Daoy (cell line): ENCODE measurements at regions not wholly inside any gene's neighbourhood (a gene's known extent, or its start where the extent isn't known, plus 50 kb on each side); places are given as distances from the start of the nearest gene placed in this dataset.

Source experiments
- DNase-seq: peaks from one replicate; pipeline ENCODE4 v3.0.0-alpha.2; 2015; ENCODE audit warnings: low read depth

GRCh38 chr5:18099261-18099660 lies 465.0 kb downstream of the TAF11L14 start:
- DNase-seq, result no peak

GRCh38 chr5:18101532-18101931 lies 467.3 kb downstream of the TAF11L14 start:
- no peak for DNase-seq

- DNase-seq, result no peak
These were observed 468.5 kb downstream of the TAF11L14 start for GRCh38 chr5:18102733-18103132.

- no peak for DNase-seq
These were observed 471.2 kb downstream of the TAF11L14 start for GRCh38 chr5:18105449-18105848.

GRCh38 chr5:18111906-18112465 lies 477.7 kb downstream of the TAF11L14 start:
- no peak for DNase-seq

- DNase-seq, result peak; percentile 15
These were observed 479.5 kb downstream of the TAF11L14 start for GRCh38 chr5:18113721-18114120.

- no peak for DNase-seq
These were observed 480.0 kb downstream of the TAF11L14 start for GRCh38 chr5:18114151-18114757.

GRCh38 chr5:18117968-18118367 lies 483.7 kb downstream of the TAF11L14 start:
- no peak for DNase-seq

GRCh38 chr5:18119156-18119785 lies 485.0 kb downstream of the TAF11L14 start:
- no peak for DNase-seq

- DNase-seq, result no peak
These were observed 507.0 kb downstream of the TAF11L14 start for GRCh38 chr5:18141222-18141621.

GRCh38 chr5:18142831-18143230 lies 508.6 kb downstream of the TAF11L14 start:
- DNase-seq, result no peak

- DNase-seq, result no peak
These were observed 518.4 kb downstream of the TAF11L14 start for GRCh38 chr5:18152671-18153070.

- DNase-seq, result no peak
These were observed 523.9 kb downstream of the TAF11L14 start for GRCh38 chr5:18158166-18158565.

GRCh38 chr5:18159331-18159730 lies 525.1 kb downstream of the TAF11L14 start:
- no peak for DNase-seq

GRCh38 chr5:18171684-18172083 lies 537.4 kb downstream of the TAF11L14 start:
- no peak for DNase-seq

- no peak for DNase-seq
These were observed 545.3 kb downstream of the TAF11L14 start for GRCh38 chr5:18179579-18179978.

- no peak for DNase-seq
These were observed 547.3 kb downstream of the TAF11L14 start for GRCh38 chr5:18181575-18181974.

GRCh38 chr5:18195910-18196309 lies 561.6 kb downstream of the TAF11L14 start:
- no peak for DNase-seq

GRCh38 chr5:18197734-18198133 lies 563.5 kb downstream of the TAF11L14 start:
- DNase-seq, result no peak

- no peak for DNase-seq
These were observed 567.9 kb downstream of the TAF11L14 start for GRCh38 chr5:18202164-18202563.

- no peak for DNase-seq
These were observed 569.0 kb downstream of the TAF11L14 start for GRCh38 chr5:18203296-18203695.

- no peak for DNase-seq
These were observed 579.4 kb downstream of the TAF11L14 start for GRCh38 chr5:18213666-18214065.

GRCh38 chr5:18216016-18216415 lies 581.8 kb downstream of the TAF11L14 start:
- DNase-seq, result peak; percentile 88

- DNase-seq, result no peak
These were observed 582.5 kb downstream of the TAF11L14 start for GRCh38 chr5:18216729-18217128.
